ELF-1 (cell line): ENCODE measurements at regions not wholly inside any gene's neighbourhood (a gene's known extent, or its start where the extent isn't known, plus 50 kb on each side); places are given as distances from the start of the nearest gene placed in this dataset.

ENCODE experiments used
- DNase-seq: peaks from one replicate; pipeline ENCODE4 v3.0.0-alpha.2; 2016; ENCODE audit warnings: low read depth, low spot score

DNA sequence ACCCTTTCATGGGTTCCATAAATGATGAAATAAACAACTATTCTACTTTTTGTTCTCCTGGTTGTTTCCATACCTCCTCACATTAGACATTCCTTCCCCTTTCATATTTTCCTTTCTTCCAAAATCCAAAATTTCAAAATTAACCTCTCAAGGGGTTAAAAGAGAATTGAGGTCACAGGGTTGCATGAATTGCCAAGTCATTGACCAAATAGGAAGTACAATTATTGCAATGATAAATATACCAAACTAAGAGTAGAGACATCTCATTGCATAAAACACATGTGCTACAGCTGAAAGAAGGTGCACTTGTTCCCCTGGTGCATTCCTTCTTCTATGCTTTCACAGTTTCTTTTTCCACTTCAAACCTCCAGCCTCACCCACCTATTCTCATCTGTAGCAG lies 136.1 kb downstream of the KCTD12 start:
- no peak for DNase-seq

- DNase-seq: no peak
Observed at GRCh38 chr13:76745261-76746200, 140.7 kb downstream of the KCTD12 start.

- no peak for DNase-seq
Observed at GRCh38 chr13:76741624-76742023, 144.6 kb downstream of the KCTD12 start.

DNA sequence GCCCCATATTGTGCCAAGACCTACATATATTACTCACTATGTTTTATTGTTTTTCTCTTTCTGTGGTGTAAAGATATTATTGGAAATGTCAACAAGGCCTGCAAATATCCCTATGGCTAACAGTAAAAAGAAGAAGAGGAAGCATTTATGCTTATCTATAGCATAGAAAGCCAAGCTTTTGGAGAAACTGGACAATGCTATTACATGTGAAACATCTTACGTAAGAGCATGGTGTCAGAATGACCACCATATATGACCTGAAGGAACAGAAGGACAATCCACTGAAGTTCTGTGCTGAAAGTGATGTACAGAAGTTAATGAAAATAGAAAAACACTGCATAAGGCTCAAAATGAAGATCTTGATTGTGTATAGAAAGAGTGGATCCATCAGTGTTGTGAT lies 145.2 kb downstream of the KCTD12 start:
- no peak for DNase-seq

DNA sequence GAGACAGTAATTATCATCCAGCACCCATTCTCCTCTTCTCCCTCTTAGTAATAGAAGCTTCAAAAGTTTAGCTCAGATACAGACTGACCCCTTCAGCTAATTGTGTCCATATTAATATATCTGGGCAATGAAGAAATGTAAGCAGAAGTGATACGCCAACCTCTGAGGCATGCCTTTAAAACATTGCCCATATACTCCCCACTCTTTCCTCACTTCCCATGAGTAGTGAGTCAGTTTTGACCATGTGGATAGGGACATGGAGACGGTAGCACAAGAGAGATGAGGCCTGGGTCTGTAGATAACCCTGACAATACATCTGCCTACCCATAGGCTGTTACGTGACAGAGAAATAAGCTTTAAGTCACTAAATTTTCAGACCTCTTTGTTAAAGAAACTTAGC lies 147.6 kb downstream of the KCTD12 start:
- no peak for DNase-seq

DNA sequence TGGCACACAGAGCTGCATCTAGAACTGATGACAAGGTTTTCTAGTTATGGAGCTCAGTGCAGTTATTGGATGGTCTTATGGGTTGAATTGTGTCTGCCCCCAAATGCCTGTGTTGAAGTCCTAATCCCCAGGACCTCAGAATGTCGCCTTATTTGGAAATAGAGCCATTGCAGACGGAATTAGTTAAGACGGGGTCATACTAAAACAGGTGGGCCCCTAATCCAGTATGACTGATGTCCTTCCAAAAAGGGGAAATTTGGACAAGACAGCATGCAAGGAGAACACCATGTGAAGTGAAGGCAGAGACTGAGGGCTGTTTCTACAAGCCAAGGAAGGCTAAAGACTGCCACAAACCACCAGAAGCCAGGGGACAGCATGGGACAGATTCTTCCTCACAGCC lies 148.7 kb downstream of the KCTD12 start:
- DNase-seq: no peak

DNA sequence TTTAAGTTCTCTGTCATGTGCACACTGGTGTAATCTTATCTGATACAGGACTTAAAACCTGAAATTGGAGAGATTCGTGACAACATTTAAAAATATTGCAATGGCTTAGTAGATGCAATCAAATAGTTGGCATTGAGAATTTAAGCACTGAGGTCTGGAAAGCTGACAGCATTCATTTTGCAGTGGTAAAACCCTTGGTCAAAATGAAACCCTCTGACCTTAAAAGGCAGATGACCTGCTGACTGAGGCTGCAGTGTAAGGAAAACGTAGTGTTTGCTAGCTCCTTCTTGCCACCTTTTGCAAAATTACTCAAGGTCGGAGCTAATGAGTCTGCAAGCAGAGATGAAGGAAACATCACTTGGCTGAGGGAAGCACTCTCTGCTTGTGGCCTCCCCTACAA lies 150.6 kb downstream of the KCTD12 start:
- no peak for DNase-seq

- DNase-seq: no peak
Observed at GRCh38 chr13:76733671-76734070, 152.5 kb downstream of the KCTD12 start.

DNA sequence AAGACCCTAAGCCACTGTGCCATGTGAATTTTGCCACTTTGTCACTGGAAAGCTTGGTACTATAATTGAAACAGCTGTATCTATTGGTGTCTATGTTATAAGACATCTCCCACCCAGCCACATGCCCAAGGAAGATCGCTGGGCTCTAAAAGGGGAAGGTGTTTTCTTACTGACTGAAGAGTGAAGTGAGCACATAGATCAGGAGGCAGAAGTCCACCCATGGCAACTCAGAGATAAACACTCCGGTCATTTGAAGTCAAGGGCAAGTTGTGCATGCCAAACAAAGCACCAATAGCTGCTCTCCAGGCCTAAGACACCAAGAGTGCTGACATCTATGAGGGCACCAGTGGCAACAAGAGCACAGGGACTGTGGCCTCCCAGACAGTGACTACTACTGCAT lies 153.8 kb downstream of the KCTD12 start:
- no peak for DNase-seq

DNA sequence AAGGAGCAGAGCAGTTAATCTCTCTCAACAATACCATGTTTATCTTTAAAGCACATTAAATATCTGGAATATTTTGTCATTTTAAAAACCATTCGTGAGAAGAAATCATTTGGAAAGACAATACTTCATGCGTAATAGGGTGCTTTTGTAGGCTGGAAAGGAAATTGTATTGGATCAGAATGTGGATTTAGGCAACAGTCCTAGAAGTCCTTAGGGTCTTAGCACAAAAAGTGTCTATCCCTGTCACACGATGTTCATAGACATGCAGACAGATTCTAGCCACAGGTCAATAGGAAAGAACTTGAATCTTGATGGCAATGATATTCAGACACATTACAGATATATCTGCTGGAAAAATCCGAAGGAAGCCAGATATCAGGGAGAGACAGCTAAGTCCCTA lies 156.0 kb downstream of the KCTD12 start:
- DNase-seq: no peak

DNA sequence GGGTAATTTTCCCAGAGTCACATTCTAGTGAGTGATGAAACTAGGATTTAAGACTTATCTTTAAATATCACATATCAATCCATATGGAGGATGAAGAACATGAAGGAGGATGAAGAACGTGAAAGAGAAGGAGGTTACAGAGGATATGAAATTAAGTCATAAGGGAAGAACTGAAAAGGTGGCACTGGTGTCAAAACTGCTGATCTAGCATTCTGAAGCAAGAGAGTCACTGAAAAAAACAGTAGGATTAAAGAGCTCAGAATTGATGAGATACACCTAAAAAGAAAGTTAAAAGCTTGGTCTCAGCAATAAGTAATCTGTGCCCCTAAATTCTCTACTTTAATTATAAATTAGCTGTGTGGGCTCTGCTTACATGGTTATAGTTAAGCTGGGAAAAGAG lies 156.5 kb downstream of the KCTD12 start:
- no peak for DNase-seq

DNA sequence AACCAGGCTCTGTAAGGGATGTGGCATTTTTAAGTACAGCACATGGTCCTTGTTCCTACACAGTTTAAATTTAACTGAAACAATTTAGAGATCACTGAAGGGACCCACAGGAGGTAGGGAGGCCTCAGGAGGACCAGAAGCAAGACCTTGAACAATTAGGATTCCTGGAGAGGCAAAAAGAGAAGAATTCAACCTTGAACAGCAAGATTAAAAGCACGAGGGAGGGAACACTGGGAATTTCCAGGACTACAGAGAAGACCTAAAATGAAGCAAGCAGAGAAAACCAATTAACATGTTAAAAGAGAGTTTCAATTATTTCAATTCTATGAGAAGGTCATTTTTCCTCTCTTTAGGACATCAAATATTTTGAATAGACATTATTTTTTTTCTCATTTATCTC lies 160.3 kb downstream of the KCTD12 start:
- no peak for DNase-seq

DNA sequence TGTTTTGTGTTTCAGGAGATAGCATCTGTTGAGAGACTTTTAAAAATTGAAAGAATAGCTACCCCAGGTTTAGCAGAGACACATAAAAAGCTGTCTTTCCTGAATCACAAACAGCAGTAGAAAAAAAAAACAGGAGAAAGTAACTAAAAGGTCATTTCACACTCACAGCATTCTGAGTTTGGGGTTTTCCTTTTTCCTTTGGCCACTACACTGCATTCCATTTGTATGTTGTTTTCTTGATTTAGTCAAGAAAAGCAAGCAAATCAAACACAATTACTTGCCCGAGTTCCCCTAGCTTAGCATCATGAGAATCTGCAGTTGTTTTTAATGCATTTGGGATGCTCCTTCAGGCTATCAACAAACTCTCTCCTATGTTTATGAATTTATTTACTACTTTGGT lies 161.0 kb downstream of the KCTD12 start:
- DNase-seq: no peak

DNA sequence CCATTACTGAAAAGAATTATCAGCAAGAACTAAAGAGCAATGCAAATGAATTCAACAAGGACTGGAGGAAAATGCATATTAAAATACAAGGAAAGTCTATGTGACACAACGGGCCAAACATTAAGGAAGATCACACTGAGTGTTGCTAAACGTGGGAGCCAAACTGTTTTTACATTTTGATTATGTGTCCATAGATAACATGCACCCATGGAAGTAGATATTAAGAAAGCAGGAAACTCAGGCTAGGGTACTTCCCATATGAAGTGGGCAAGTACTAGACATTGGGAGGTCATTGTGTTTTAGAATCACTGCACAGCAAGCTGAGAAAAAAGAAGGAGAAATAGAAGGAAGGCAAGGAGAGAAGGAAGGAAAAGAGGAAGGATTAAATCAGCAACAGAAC lies 161.8 kb downstream of the KCTD12 start:
- DNase-seq: no peak

- peak; percentile 1 for DNase-seq
Observed at GRCh38 chr13:76723551-76724232, 162.5 kb downstream of the KCTD12 start.

- no peak for DNase-seq
Observed at GRCh38 chr13:76722782-76723181, 163.4 kb downstream of the KCTD12 start.

GRCh38 chr13:76720821-76721220 lies 165.4 kb downstream of the KCTD12 start:
- no peak for DNase-seq

DNA sequence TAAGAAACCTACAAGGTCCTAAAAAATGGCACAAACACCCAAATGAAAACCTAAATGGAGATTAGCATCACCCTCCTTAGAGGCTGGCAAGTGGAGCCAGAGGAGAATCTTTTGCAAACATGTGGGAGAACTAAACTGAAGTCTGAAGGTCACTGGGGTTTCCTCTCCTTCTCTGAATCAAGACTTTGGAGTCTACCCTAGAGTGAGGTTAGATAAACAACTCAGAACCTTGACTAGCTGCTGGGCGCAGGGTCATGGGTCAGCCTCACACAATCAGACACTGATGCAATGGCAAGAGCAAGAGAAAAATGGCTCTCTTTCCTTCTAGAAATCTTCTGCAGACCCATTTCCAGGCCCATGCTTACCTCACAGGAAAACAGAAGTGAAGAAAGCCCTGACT lies 165.8 kb downstream of the KCTD12 start:
- no peak for DNase-seq

DNA sequence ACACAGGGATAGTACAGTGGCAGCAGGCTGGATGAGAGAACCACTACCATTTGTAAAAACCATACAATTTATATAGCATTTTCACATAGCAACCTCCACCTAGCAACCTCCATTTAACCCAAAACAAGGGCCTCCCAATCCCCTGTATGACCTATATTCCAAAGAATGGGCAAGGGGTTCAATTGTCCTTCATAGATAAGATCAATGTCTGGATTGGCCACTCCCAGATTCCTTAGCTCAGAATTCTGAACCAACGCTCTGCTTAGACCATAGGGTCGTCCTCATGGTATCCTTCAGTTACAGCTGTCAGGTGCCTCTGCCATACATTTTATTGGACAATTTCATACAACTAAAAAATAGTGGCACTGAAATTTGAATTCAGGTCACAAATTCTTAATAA lies 166.2 kb downstream of the KCTD12 start:
- no peak for DNase-seq

DNA sequence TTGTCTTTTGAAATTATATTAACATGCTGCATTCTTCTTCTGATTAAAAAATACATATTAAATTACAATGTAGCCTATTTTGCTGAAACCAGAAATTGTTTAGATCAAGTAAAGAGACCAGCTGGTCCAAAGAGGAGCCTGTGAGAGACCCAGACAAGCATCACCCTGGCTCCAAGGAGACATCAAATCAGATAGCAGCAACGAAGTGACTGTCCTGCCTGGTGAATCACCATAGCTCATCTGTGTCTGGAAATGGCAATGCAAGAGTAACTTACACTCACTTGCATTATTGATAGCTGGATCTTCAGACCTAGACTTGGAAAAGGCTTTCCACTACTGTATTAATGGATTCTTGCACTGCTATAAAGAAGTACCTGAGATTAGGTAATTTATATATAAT lies 169.1 kb downstream of the KCTD12 start:
- no peak for DNase-seq

- no peak for DNase-seq
Observed at GRCh38 chr13:76715621-76716020, 170.6 kb downstream of the KCTD12 start.

GRCh38 chr13:76715075-76715474 lies 171.1 kb downstream of the KCTD12 start:
- no peak for DNase-seq

DNA sequence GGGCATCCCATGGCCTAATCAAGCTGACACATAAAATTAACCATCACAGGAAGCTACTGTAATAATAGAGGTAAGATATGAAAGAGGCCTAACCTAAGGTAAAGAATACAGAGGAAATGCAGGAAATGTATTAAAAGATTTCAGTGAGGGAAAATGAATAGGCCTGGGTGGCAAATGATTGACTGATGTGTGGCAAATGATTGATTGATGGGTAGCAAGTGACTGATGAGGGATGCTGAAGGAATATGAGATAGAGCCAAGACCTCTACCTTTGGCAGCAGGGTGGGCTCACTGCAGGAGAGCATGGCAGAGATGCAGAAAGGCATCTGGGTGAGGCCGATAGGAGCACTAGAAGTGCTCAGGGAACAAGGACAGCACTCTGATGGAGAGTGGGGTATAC lies 172.9 kb downstream of the KCTD12 start:
- no peak for DNase-seq
